ENCODE measurements at regions not wholly inside any gene's neighbourhood (a gene's known extent, or its start where the extent isn't known, plus 50 kb on each side); places are given as distances from the start of the nearest gene placed in this dataset.

DNA sequence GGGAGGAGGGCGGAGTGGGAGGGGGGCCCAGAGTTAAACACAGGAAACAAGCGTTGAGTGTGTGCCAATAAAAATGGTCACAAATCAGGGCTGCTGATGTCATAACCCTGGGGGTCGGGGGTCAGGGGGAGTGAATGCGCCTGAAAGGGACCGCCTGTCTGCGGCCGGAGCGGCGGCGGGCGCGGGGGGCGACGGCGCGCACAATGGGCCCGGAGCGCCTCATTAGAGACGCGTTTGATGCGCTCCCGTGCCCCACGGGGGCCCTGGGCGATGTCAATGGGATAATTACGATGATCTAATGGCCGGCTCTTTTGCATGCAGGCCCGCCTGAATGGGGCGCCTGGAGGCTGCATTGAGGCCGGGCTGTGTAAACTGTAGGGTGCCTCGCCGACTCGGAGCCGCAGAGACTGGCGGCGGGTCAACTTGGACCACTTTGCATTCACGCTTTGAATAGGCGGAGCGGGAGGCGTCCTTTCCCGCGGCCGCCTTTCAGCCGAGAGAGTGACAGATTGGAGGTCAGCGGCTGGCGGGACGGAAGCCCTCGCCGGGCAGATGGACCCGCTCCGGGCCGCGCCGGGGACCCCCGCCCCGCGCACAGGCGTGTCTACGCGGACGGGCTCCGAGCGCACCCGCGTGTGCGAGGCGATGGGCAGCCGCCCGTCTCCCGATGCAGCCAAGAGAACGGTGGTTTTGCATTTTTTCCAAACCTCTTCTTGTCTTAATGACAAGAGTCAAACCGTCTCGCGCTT lies 296.1 kb downstream of the TFAP2C start:
- Histone ChIP-seq H4K20me1 (no peaks in the 10 kb centered on the region), H3K4me1 (peaks cover 6% of the 10 kb centered on the region; the same call in 1 of the 2 replicates), H3K9ac (no peak overlapping the region), H3K27me3 (peaks cover 65% of the 10 kb centered on the region), H3K9me3 (peaks cover 23% of the 10 kb centered on the region), H3K4me2 (no peak overlapping the region), H3K36me3 (no peaks in the 10 kb centered on the region), H3K27ac (no peak overlapping the region), H3K4me3 (no peak overlapping the region)
- no peak for TF ChIP-seq Cebpa-rat (IDR thresholded peaks at IDR 0.05)

- Histone ChIP-seq H3K4me1 (peaks cover 2% of the 10 kb centered on the region; the same call in 1 of the 2 replicates), H3K4me3 (no peak overlapping the region), H3K27me3 (peaks cover 65% of the 10 kb centered on the region), H3K4me2 (no peak overlapping the region), H3K36me3 (no peaks in the 10 kb centered on the region), H3K27ac (no peak overlapping the region), H3K9ac (no peak overlapping the region), H3K9me3 (peaks cover 23% of the 10 kb centered on the region), H4K20me1 (no peaks in the 10 kb centered on the region)
- TF ChIP-seq Cebpa-rat (IDR thresholded peaks at IDR 0.05) = no peak
Measured at GRCh38 chr20:56925831-56926170, 296.7 kb downstream of the TFAP2C start.

- Histone ChIP-seq H3K4me1 (no peaks in the 10 kb centered on the region), H3K27me3 (peaks cover 65% of the 10 kb centered on the region), H3K4me3 (no peak overlapping the region)
Measured at GRCh38 chr20:56926501-56926900, 297.4 kb downstream of the TFAP2C start.

DNA sequence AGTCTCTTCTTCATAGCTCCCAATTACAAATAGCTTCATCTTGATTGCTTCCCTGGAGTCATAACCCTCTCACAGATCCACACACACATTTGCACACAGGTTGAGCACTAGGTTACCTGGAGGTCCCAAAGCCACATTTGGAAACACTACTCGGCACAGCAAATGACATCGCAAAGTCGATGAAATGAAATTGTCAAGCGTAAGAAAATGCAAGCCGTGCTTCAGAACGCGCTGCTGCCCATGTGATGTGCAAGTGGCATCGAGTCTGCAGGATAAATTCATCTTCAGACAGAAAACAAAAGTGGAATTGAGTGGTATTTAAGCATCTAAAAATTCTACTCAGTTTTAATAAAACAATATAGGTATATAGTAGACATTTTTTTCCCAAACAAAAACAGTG lies 298.0 kb downstream of the TFAP2C start:
- no peak overlapping the region for H3K4me2 ChIP-seq
- no peaks in the 10 kb centered on the region for H3K36me3 ChIP-seq
- peaks cover 23% of the 10 kb centered on the region for H3K9me3 ChIP-seq
- H3K4me1 ChIP-seq = no peaks in the 10 kb centered on the region
- no peak overlapping the region for H3K27ac ChIP-seq
- H3K4me3 ChIP-seq = no peak overlapping the region
- H3K9ac ChIP-seq = no peak overlapping the region
- H3K27me3 ChIP-seq = peaks cover 65% of the 10 kb centered on the region
- no peaks in the 10 kb centered on the region for H4K20me1 ChIP-seq
- no peak for TF ChIP-seq Cebpa-rat (IDR thresholded peaks at IDR 0.05)

More at GRCh38 chr20:56926501-56926900, 297.4 kb downstream of the TFAP2C start:
- Histone ChIP-seq H3K9ac (no peak overlapping the region), H3K9me3 (peaks cover 23% of the 10 kb centered on the region), H3K27ac (no peak overlapping the region), H4K20me1 (no peaks in the 10 kb centered on the region), H3K4me2 (no peak overlapping the region), H3K36me3 (no peaks in the 10 kb centered on the region)
- TF ChIP-seq Cebpa-rat (IDR thresholded peaks at IDR 0.05) = no peak

GRCh38 chr20:56928007-56928406 lies 298.9 kb downstream of the TFAP2C start:
- Histone ChIP-seq H3K4me2 (no peak overlapping the region), H3K9ac (no peak overlapping the region), H3K4me1 (no peaks in the 10 kb centered on the region), H3K9me3 (peaks cover 23% of the 10 kb centered on the region), H3K27ac (no peak overlapping the region), H3K4me3 (no peak overlapping the region), H3K27me3 (peaks cover 65% of the 10 kb centered on the region), H3K36me3 (no peaks in the 10 kb centered on the region), H4K20me1 (no peaks in the 10 kb centered on the region)
- TF ChIP-seq Cebpa-rat (IDR thresholded peaks at IDR 0.05) = no peak

- H3K4me1 ChIP-seq = no peaks in the 10 kb centered on the region
- no peak overlapping the region for H3K4me3 ChIP-seq
- H3K4me2 ChIP-seq = no peak overlapping the region
- peaks cover 53% of the 10 kb centered on the region for H3K27me3 ChIP-seq
- H3K36me3 ChIP-seq = no peaks in the 10 kb centered on the region
- H4K20me1 ChIP-seq = no peaks in the 10 kb centered on the region
- TF ChIP-seq Cebpa-rat (IDR thresholded peaks at IDR 0.05) = no peak
- H3K27ac ChIP-seq = no peak overlapping the region
- no peak overlapping the region for H3K9ac ChIP-seq
- peaks cover 22% of the 10 kb centered on the region for H3K9me3 ChIP-seq
Measured at GRCh38 chr20:56929606-56930005, 300.5 kb downstream of the TFAP2C start.

DNA sequence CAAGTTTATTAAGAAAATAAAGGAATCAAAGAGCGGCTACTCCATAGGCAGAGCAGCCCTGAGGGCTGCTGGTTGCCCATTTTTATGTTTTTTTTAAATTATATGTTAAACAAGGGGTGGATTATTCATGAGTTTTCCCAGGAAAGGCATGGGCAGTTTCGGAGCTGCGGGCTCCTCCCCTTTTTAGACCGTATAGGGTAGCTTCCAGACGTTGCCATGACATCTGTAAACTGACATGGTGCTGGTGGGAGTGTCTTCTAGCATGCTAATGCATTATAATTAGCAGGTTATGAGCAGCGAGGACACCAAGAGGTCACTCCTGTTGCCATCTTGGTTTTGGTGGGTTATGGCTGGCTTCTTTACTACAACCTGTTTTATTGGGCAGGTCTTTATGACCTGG lies 301.8 kb downstream of the TFAP2C start:
- H3K9ac ChIP-seq = no peak overlapping the region

GRCh38 chr20:56932575-56933330 lies 303.6 kb downstream of the TFAP2C start:
- H3K9me3 ChIP-seq = no peaks in the 10 kb centered on the region
- peaks cover 21% of the 10 kb centered on the region for H3K27me3 ChIP-seq
- H3K27ac ChIP-seq = no peak overlapping the region
- no peaks in the 10 kb centered on the region for H4K20me1 ChIP-seq
- peaks cover 11% of the 10 kb centered on the region for H3K4me1 ChIP-seq
- no peaks in the 10 kb centered on the region for H3K36me3 ChIP-seq
- H3K4me2 ChIP-seq = no peak overlapping the region
- H3K9ac ChIP-seq = no peak overlapping the region
- TF ChIP-seq Cebpa-rat (IDR thresholded peaks at IDR 0.05) = peak; percentile 56; the same call in 1 of the 2 replicates
- H3K4me3 ChIP-seq = no peak overlapping the region

More for the DNA sequence above, 301.8 kb downstream of the TFAP2C start:
- no peak overlapping the region for H3K4me2 ChIP-seq
- H3K4me3 ChIP-seq = no peak overlapping the region
- H3K36me3 ChIP-seq = no peaks in the 10 kb centered on the region
- peaks cover 4% of the 10 kb centered on the region for H3K4me1 ChIP-seq
- no peaks in the 10 kb centered on the region for H4K20me1 ChIP-seq
- H3K9me3 ChIP-seq = peaks cover 9% of the 10 kb centered on the region; the same call in 1 of the 2 replicates
- no peak for TF ChIP-seq Cebpa-rat (IDR thresholded peaks at IDR 0.05)
- H3K27me3 ChIP-seq = peaks cover 40% of the 10 kb centered on the region
- no peak overlapping the region for H3K27ac ChIP-seq

GRCh38 chr20:56933331-56933698 lies 304.2 kb downstream of the TFAP2C start:
- H4K20me1 ChIP-seq = no peaks in the 10 kb centered on the region
- TF ChIP-seq Cebpa-rat (IDR thresholded peaks at IDR 0.05) = no peak
- no peak overlapping the region for H3K4me2 ChIP-seq
- H3K9me3 ChIP-seq = no peaks in the 10 kb centered on the region
- peaks cover 16% of the 10 kb centered on the region; the same call in 1 of the 2 replicates for H3K27me3 ChIP-seq
- H3K36me3 ChIP-seq = no peaks in the 10 kb centered on the region
- H3K27ac ChIP-seq = no peak overlapping the region
- H3K4me1 ChIP-seq = peaks cover 11% of the 10 kb centered on the region
- H3K4me3 ChIP-seq = no peak overlapping the region
- H3K9ac ChIP-seq = no peak overlapping the region

DNA sequence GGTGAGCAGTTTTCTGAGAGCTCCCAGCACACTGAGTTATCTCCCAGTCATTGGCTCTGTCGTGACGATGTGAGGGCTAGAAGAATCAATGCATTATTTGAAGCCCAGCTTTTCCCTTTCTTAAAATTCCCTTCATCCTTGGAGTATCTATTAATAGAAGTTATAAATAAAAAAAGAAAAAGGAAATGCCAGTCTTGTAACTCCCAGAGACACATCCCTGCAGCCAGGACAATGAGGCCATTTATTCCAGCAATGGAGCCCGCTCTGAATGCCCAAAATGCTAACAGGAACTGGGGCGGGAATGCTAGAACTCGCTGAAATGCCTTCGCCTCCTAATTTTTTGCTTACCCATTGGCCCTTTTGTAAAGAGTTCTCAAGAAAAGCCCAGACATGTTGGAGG lies 305.8 kb downstream of the TFAP2C start:
- Histone ChIP-seq H3K27ac (no peak overlapping the region), H3K9me3 (no peaks in the 10 kb centered on the region), H3K27me3 (0 out of 2 replicates have a peak, but pooled peaks cover 2% of the 10 kb centered on the region), H3K4me3 (no peak overlapping the region), H3K9ac (no peak overlapping the region), H3K4me2 (no peak overlapping the region), H4K20me1 (no peaks in the 10 kb centered on the region), H3K4me1 (peaks cover 11% of the 10 kb centered on the region), H3K36me3 (no peaks in the 10 kb centered on the region)
- no peak for TF ChIP-seq Cebpa-rat (IDR thresholded peaks at IDR 0.05)

Measured in BLaER1 (cell line).